Fibroblast of mammary gland (primary cell): ENCODE measurements at regions not wholly inside any gene's neighbourhood (a gene's known extent, or its start where the extent isn't known, plus 50 kb on each side); places are given as distances from the start of the nearest gene placed in this dataset.

Source experiments
- DNase-seq: peaks from one replicate; pipeline ENCODE4 v3.0.0-alpha.2; 2010; ENCODE audit warnings: low read depth
- H3K4me3 ChIP-seq: 2 replicates; pipeline ENCODE4 v1.5.1; 2011; ENCODE audit warnings: low read depth, mild to moderate bottlenecking, low read length, moderate library complexity; ENCODE audit not compliant: control insufficient read depth
- CTCF ChIP-seq: conservative IDR thresholded peaks from 2 replicates; pipeline ENCODE4 v1.5.1; 2011; ENCODE audit warnings: low read depth, low read length, inconsistent platforms; ENCODE audit not compliant: control insufficient read depth, insufficient read depth

- no peak overlapping the region for H3K4me3 ChIP-seq
- no peak for TF ChIP-seq CTCF
- peak; percentile 73 for DNase-seq
Measured at GRCh38 chr9:1198085-1198484, 147.9 kb downstream of the DMRT2 start.

GRCh38 chr9:1200847-1201251 lies 150.7 kb downstream of the DMRT2 start:
- no peak overlapping the region for H3K4me3 ChIP-seq
- peak; percentile 64 for DNase-seq
- no peak for TF ChIP-seq CTCF

- no peak overlapping the region for H3K4me3 ChIP-seq
- no peak for TF ChIP-seq CTCF
- DNase-seq = no peak
Measured at GRCh38 chr9:1201262-1201661, 151.1 kb downstream of the DMRT2 start.

- no peak overlapping the region for H3K4me3 ChIP-seq
- no peak for TF ChIP-seq CTCF
- no peak for DNase-seq
Measured at GRCh38 chr9:1201901-1202300, 151.7 kb downstream of the DMRT2 start.

- peak; percentile 44 for DNase-seq
- no peak overlapping the region for H3K4me3 ChIP-seq
- no peak for TF ChIP-seq CTCF
Measured at GRCh38 chr9:1202512-1203280, 152.5 kb downstream of the DMRT2 start.

GRCh38 chr9:1207686-1208085 lies 157.5 kb downstream of the DMRT2 start:
- H3K4me3 ChIP-seq = no peak overlapping the region
- no peak for TF ChIP-seq CTCF
- peak; percentile 92 for DNase-seq

- DNase-seq = peak; percentile 90
- no peak for TF ChIP-seq CTCF
- H3K4me3 ChIP-seq = no peak overlapping the region
Measured at GRCh38 chr9:1208157-1208556, 158.0 kb downstream of the DMRT2 start.
